ENCODE measurements at regions not wholly inside any gene's neighbourhood (a gene's known extent, or its start where the extent isn't known, plus 50 kb on each side); places are given as distances from the start of the nearest gene placed in this dataset.

DNA sequence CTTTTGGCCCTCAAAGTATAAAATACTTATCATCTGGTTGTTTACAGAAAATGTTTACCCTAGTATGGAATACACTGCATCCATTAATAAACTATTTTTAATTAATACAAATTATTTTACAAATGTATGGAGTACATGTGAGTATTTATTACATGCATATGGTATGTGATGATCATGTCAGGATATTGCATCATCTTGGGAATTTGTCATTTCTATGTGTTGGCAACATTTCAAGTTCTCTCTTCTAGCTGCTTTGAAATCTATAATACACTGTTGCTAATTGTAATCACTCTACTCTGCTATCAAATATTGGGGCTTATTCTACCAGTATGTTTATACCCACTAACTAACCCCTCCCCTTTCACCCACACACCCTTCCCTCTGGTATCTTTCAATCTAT, 103.9 kb upstream of the THSD7A start:
- TF ChIP-seq RAD21 (conservative IDR thresholded peaks at IDR 0.05) (no peak), REST (IDR thresholded peaks at IDR 0.05; ENCODE audit: borderline replicate concordance) (no peak)
